HL-60 (cell line): ENCODE measurements at regions not wholly inside any gene's neighbourhood (a gene's known extent, or its start where the extent isn't known, plus 50 kb on each side); places are given as distances from the start of the nearest gene placed in this dataset.
"Not testable (repeated sequence)": the region's sequence is repeated elsewhere in the genome, so short reads cannot be mapped to it uniquely, and the experiment has no call there.

ENCODE experiments used
- DNase-seq, 2 experiments: peaks; one replicate each; pipeline ENCODE4 v3.0.0-alpha.2; 2010 to 2020; ENCODE audit warnings: low read depth in 1 of 2, low spot score in 1 of 2
- H3K27ac ChIP-seq: fragments of 250-450 bp; sonication (Bioruptor Pico); replicated peaks from 2 replicates; pipeline ENCODE4 v1.5.1; 2020; ENCODE audit warnings: mild to moderate bottlenecking, moderate library complexity
- H3K27me3 ChIP-seq: fragments of 250-450 bp; sonication (Bioruptor Pico); 2 replicates; pipeline ENCODE4 v1.5.1; 2021; ENCODE audit warnings: mild to moderate bottlenecking, moderate library complexity; ENCODE audit not compliant: insufficient read depth, poor library complexity, severe bottlenecking
- H3K4me3 ChIP-seq: replicated peaks from 2 replicates; pipeline ENCODE4 v1.5.1; 2011; ENCODE audit warnings: mild to moderate bottlenecking, control low read depth, low read length; ENCODE audit not compliant: insufficient read depth
- GABPA ChIP-seq: IDR thresholded peaks from 2 replicates; pipeline ENCODE4 v1.6.1; 2012; ENCODE audit warnings: low read depth
- POLR2AphosphoS5 ChIP-seq: IDR thresholded peaks from 2 replicates; pipeline ENCODE4 v1.6.1; 2012; ENCODE audit warnings: low read depth
- REST ChIP-seq: IDR thresholded peaks from 2 replicates; pipeline ENCODE4 v1.6.1; 2012; ENCODE audit warnings: low read depth; ENCODE audit not compliant: insufficient replicate concordance
- SPI1 ChIP-seq: IDR thresholded peaks from 2 replicates; pipeline ENCODE4 v1.6.1; 2012; ENCODE audit warnings: low read depth, mild to moderate bottlenecking, borderline replicate concordance
- TF ChIP-seq, protein P1 (sequence below): IDR thresholded peaks from one replicate; pipeline ENCODE4 v1.5.1; 2011; ENCODE audit warnings: low read length, control low read depth, inconsistent platforms; ENCODE audit not compliant: insufficient read depth

DNA sequence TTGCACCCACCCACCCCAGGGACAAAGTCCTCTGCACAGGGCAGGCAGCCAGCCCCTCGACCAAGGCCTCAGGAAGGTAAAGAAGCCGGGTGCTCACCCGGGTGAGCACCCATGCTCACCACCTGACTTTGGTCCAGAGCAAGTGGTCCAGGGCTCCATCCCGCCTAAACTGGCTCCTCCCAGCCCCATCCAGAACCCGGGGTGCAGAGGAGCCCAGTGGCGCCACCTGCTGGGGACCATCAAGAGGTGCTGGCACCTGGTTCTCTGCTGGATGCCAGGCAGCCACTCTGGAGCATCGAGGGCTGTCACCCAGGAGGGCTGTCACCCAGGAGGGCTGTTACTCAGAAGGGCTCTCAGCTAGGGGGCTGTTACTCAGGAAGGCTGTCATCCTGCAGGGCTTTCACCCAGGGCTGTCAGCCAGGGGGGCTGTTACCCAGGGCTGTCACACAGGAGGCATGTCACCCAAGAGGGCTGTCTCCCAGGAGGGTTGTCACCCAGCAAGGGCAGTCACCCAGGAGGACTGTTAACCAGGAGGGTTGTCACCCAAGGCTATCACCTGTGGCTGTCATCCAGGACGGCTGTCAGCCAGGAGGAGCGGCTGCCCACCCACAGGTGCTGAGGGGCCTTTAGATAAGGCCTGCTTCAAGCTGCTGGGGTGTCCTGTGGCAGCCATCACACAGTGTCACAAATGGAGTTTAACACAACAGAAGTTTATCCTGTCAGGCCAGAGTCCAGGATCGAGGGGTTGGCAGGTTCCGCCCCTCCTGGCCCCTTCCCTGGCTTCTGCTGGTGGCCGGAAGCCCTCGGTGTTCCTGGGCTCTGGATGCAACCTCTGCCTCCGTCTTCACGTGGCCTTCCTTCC lies 98.5 kb downstream of the TNFRSF13B start:
- H3K4me3 ChIP-seq = no peak overlapping the region
- H3K27ac ChIP-seq = no peak overlapping the region
- H3K27me3 ChIP-seq = no peaks in the 10 kb centered on the region
- TF ChIP-seq GABPA (no peak), POLR2AphosphoS5 (no peak), REST (no peak), SPI1 (no peak)
- TF ChIP-seq, protein P1, sequence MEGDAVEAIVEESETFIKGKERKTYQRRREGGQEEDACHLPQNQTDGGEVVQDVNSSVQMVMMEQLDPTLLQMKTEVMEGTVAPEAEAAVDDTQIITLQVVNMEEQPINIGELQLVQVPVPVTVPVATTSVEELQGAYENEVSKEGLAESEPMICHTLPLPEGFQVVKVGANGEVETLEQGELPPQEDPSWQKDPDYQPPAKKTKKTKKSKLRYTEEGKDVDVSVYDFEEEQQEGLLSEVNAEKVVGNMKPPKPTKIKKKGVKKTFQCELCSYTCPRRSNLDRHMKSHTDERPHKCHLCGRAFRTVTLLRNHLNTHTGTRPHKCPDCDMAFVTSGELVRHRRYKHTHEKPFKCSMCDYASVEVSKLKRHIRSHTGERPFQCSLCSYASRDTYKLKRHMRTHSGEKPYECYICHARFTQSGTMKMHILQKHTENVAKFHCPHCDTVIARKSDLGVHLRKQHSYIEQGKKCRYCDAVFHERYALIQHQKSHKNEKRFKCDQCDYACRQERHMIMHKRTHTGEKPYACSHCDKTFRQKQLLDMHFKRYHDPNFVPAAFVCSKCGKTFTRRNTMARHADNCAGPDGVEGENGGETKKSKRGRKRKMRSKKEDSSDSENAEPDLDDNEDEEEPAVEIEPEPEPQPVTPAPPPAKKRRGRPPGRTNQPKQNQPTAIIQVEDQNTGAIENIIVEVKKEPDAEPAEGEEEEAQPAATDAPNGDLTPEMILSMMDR = no peak
- peak in 1 of 2 experiments; percentile 1 for DNase-seq

GRCh38 chr17:16872351-16873173 lies 99.4 kb downstream of the TNFRSF13B start:
- Histone ChIP-seq H3K27ac (no peak overlapping the region), H3K27me3 (no peaks in the 10 kb centered on the region), H3K4me3 (no peak overlapping the region)
- DNase-seq = no peak
- TF ChIP-seq GABPA = no peak
- TF ChIP-seq REST = no peak
- TF ChIP-seq, protein P1 = no peak
- no peak for TF ChIP-seq POLR2AphosphoS5
- TF ChIP-seq SPI1 = no peak

- DNase-seq, H3K27me3 ChIP-seq: not testable (repeated sequence)
Measured at GRCh38 chr17:16871446-16872190, 100.3 kb downstream of the TNFRSF13B start.

More at GRCh38 chr17:16871446-16872190, 100.3 kb downstream of the TNFRSF13B start:
- not testable (repeated sequence) for H3K4me3 ChIP-seq, H3K27ac ChIP-seq
